Left ventricle myocardium inferior (tissue), 1 donor: ENCODE measurements at regions not wholly inside any gene's neighbourhood (a gene's known extent, or its start where the extent isn't known, plus 50 kb on each side); places are given as distances from the start of the nearest gene placed in this dataset.
"Not testable (repeated sequence)": the region's sequence is repeated elsewhere in the genome, so short reads cannot be mapped to it uniquely, and the experiment has no call there.

Experiments
- DNase-seq: peaks from one replicate; pipeline ENCODE4 v3.0.0-alpha.2; 2020
- H3K27ac ChIP-seq: fragments of 200-600 bp; replicated peaks from 2 replicates; pipeline ENCODE4 v1.8.0; 2021
- H3K27me3 ChIP-seq: fragments of 200-600 bp; 2 replicates; pipeline ENCODE4 v1.8.0; 2021; ENCODE audit warnings: low read depth
- H3K36me3 ChIP-seq: fragments of 200-600 bp; 2 replicates; pipeline ENCODE4 v1.8.0; 2021
- H3K4me1 ChIP-seq: fragments of 200-600 bp; 2 replicates; pipeline ENCODE4 v1.8.0; 2021
- H3K4me3 ChIP-seq: fragments of 200-600 bp; 2 replicates; pipeline ENCODE4 v1.8.0; 2021; ENCODE audit warnings: mild to moderate bottlenecking, moderate library complexity
- H3K9me3 ChIP-seq: fragments of 200-600 bp; replicated peaks from 2 replicates; pipeline ENCODE4 v1.8.0; 2021
- intact Hi-C: fragments of 100-400 bp; cut with micrococcal nuclease; formaldehyde crosslinking; loops from one replicate; pipeline ENCODE4 v1.11.0; 2022
- TF ChIP-seq, protein P1 (sequence below): fragments of 200-600 bp; IDR thresholded peaks from 2 replicates; pipeline ENCODE4 v1.8.0; 2021; ENCODE audit warnings: antibody characterized with exemption, mild to moderate bottlenecking, borderline replicate concordance
- donor health status: DM: no; HTN: yes; CAD: no; lungs with severe emphysema.

DNA sequence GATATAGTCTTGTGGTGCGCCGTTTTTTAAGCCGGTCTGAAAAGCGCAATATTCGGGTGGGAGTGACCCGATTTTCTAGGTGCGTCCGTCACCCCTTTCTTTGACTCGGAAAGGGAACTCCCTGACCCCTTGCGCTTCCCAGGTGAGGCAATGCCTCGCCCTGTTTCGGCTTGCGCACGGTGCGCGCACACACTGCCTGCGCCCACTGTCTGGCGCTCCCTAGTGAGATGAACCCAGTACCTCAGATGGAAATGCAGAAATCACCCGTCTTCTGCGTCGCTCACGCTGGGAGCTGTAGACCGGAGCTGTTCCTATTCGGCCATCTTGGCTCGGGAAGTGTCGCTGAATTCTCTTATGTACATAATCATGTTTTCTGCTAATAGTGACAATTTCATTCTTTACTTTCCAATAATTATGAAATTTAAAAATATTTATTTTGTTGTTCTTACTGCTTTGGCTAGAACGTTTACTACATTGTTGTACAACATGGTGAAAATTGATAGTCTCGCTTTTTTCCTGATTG is 61.2 kb upstream of the MINDY3 start:
- H3K27me3 ChIP-seq, H3K36me3 ChIP-seq, H3K4me3 ChIP-seq, H3K4me1 ChIP-seq, DNase-seq, intact Hi-C loops, H3K27ac ChIP-seq: not testable (repeated sequence)
- peaks cover 50% of the 10 kb centered on the region for H3K9me3 ChIP-seq

- DNase-seq = no peak
- TF ChIP-seq, protein P1, sequence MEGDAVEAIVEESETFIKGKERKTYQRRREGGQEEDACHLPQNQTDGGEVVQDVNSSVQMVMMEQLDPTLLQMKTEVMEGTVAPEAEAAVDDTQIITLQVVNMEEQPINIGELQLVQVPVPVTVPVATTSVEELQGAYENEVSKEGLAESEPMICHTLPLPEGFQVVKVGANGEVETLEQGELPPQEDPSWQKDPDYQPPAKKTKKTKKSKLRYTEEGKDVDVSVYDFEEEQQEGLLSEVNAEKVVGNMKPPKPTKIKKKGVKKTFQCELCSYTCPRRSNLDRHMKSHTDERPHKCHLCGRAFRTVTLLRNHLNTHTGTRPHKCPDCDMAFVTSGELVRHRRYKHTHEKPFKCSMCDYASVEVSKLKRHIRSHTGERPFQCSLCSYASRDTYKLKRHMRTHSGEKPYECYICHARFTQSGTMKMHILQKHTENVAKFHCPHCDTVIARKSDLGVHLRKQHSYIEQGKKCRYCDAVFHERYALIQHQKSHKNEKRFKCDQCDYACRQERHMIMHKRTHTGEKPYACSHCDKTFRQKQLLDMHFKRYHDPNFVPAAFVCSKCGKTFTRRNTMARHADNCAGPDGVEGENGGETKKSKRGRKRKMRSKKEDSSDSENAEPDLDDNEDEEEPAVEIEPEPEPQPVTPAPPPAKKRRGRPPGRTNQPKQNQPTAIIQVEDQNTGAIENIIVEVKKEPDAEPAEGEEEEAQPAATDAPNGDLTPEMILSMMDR = no peak
- Histone ChIP-seq H3K4me1 (no peaks in the 10 kb centered on the region), H3K36me3 (no peaks in the 10 kb centered on the region), H3K27ac (no peak overlapping the region), H3K9me3 (peaks cover 14% of the 10 kb centered on the region), H3K27me3 (no peaks in the 10 kb centered on the region), H3K4me3 (no peak overlapping the region)
- intact Hi-C loops = no loop called here
Observed at GRCh38 chr10:15931376-15931775, 71.1 kb upstream of the MINDY3 start.

DNA sequence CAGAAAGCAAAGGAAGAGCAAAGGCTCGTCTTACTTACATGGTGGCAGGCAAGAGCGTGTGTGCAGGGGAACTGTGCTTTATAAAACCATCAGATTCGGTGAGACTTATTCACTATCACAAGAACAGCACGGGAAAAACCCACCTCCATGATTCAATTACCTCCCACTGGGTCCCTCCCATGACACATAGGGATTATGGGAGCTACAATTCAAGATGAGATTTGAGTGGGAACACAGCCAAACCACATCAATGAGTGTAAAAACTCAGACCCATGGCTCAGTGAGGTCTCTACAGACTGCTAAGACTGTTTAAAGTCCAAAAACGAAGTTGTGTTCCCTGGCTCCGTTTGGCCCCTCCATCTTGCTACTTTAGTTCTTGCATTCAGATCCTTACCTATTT is 79.2 kb upstream of the MINDY3 start:
- H3K4me1 ChIP-seq, DNase-seq, H3K9me3 ChIP-seq, H3K4me3 ChIP-seq, H3K36me3 ChIP-seq, intact Hi-C loops, H3K27ac ChIP-seq: not testable (repeated sequence)
- H3K27me3 ChIP-seq = peaks cover 16% of the 10 kb centered on the region

- Histone ChIP-seq H3K27ac (no peak overlapping the region), H3K4me3 (no peak overlapping the region), H3K36me3 (no peaks in the 10 kb centered on the region), H3K4me1 (no peaks in the 10 kb centered on the region), H3K9me3 (peaks cover 19% of the 10 kb centered on the region), H3K27me3 (peaks cover 16% of the 10 kb centered on the region)
- intact Hi-C loops = no loop called here
- TF ChIP-seq, protein P1 = no peak
- no peak for DNase-seq
Observed at GRCh38 chr10:15943426-15943825, 83.1 kb upstream of the MINDY3 start.

DNA sequence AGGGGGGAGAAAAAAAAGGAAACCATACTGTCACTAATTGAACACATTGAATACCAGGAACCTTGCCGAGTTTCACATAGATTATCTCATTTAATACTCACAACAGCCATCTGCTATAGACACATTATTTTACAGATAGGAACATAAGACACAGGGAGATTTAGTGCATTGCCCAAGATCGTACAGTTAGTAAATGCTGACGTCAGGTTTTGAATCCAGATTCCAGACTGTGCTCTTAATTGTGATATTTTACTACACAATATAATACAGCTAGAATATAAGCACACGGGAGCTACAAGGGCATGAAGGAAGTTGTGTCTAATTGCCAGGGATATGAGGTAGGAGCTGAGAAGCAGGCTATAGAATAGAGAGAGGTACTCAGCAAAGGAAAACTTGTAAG is 93.9 kb upstream of the MINDY3 start:
- TF ChIP-seq, protein P1 = no peak
- Histone ChIP-seq H3K4me3 (no peak overlapping the region), H3K27me3 (peaks cover 5% of the 10 kb centered on the region), H3K36me3 (no peaks in the 10 kb centered on the region), H3K4me1 (no peaks in the 10 kb centered on the region), H3K9me3 (no peaks in the 10 kb centered on the region), H3K27ac (no peak overlapping the region)
- intact Hi-C loops = no loop called here
- DNase-seq = no peak

DNA sequence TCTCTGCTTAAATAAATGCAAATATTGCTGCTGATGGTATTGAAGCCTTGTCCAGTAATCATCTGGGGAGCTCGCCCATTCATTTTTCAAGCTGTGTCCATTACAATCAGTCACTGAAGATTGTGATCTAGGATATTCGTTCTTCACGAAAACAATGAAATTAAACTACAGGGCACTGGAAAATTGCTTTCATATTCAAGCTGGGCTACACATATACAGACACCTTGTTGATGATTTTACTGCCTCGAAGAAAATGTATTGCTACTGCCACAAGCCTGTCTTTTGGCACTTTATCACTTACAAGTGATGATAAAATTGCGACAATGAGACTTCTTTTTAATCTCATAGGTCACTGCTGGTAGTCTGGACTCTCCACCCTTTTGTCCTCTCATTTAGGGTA is 100.0 kb upstream of the MINDY3 start:
- Histone ChIP-seq H3K27me3 (peaks cover 6% of the 10 kb centered on the region), H3K4me3 (no peak overlapping the region), H3K9me3 (no peaks in the 10 kb centered on the region), H3K27ac (no peak overlapping the region), H3K4me1 (no peaks in the 10 kb centered on the region), H3K36me3 (no peaks in the 10 kb centered on the region)
- DNase-seq = no peak
- TF ChIP-seq, protein P1 = no peak
- intact Hi-C loops = no loop called here

DNA sequence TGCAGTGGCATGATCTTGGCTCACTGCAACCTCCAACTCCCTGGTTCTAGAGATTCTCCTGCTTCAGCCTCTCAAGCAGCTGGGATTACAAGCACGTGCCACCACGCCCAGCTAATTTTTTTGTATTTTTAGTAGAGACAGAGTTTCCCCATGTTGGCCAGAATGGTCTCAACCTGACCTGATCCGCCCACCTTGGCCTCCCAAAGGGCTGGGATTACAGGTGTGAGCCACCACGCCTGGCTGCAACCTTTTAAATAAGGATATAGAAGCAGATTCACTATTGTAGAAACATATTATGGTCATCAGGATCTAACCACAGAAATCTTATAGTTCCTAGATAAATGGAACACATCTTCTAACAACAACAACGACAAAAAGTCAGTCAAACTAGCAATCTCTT is 112.4 kb upstream of the MINDY3 start:
- H3K9me3 ChIP-seq, H3K4me1 ChIP-seq, DNase-seq, intact Hi-C loops, H3K27ac ChIP-seq, H3K36me3 ChIP-seq, H3K27me3 ChIP-seq, H3K4me3 ChIP-seq: not testable (repeated sequence)
